HCT116 (cell line): ENCODE measurements at regions not wholly inside any gene's neighbourhood (a gene's known extent, or its start where the extent isn't known, plus 50 kb on each side); places are given as distances from the start of the nearest gene placed in this dataset.

Source experiments
- ATAC-seq: fragments of 200-7000 bp; cut with Tn5 transposase; 2 replicates; pipeline ENCODE4 v1.9.1; 2020; ENCODE audit warnings: mild to moderate bottlenecking, moderate library complexity
- BruUV-seq: library from RNA; stranded (reverse); fragments of 400-500 nt; replicated peaks from 2 replicates; lab custom pipeline; 2021; lab: Mats Ljungman, UMichigan
- CTCF ChIA-PET: fragments of 300-600 bp; sonication (Branson Sonifier 250); formaldehyde crosslinking; loops from one replicate; lab custom pipeline; 2021; ENCODE audit warnings: antibody characterized with exemption; lab: Charles Lee
- POLR2A ChIA-PET: fragments of 300-600, 350-600 bp; sonication (Branson Sonifier 250); formaldehyde crosslinking; loops from one replicate; lab custom pipeline; 2021; ENCODE audit warnings: antibody characterized with exemption; lab: Charles Lee
- RAD21 ChIA-PET, 2 experiments: fragments of 300-600 bp; sonication (Branson Sonifier 250); formaldehyde crosslinking; loops; one replicate each; lab custom pipeline; 2023; ENCODE audit warnings: low total read pairs in 2 of 2; ENCODE audit not compliant: uncharacterized antibody in 2 of 2, unreplicated experiment in 2 of 2, low non-redundant PET in 1 of 2; lab: Charles Lee
- DNase-seq: peaks from one replicate; pipeline ENCODE4 v3.0.0-alpha.2; 2010; ENCODE audit warnings: low read depth, low spot score
- H2AFZ ChIP-seq: fragments of 200-600 bp; shearing (Covaris generic), sonication (generic); 2 replicates; pipeline ENCODE4 v1.6.1; 2017; ENCODE audit warnings: low read depth, mixed run types, mixed read lengths, antibody characterized with exemption, low read length; ENCODE audit not compliant: poor library complexity, severe bottlenecking
- H3K27ac ChIP-seq: 2 replicates; pipeline ENCODE4 v1.5.1; 2012; ENCODE audit warnings: low read depth, low read length
- H3K27me3 ChIP-seq: fragments of 200-600 bp; sonication (generic); 2 replicates; pipeline ENCODE4 v1.6.1; 2016; ENCODE audit warnings: mixed run types, low read length, mixed read lengths; ENCODE audit not compliant: insufficient read depth
- H3K36me3 ChIP-seq, 2 experiments: fragments of 200-500 bp in 1 of 2; fragments of 200-600 bp in 1 of 2; sonication (Bioruptor generic) in 1 of 2; sonication (generic) in 1 of 2; 2 replicates each; pipeline versions ENCODE4 v1.5.1 to v1.6.1; 2014 to 2016; ENCODE audit warnings: low read length in 2 of 2, inconsistent platforms in 1 of 2, mixed read lengths in 1 of 2, mixed run types in 1 of 2; ENCODE audit not compliant: insufficient read depth in 2 of 2, control insufficient read depth in 1 of 2
- H3K4me1 ChIP-seq, 2 experiments: fragments of 200-600 bp in 1 of 2; sonication (generic) in 1 of 2; 2 replicates each; pipeline versions ENCODE4 v1.5.1 to v1.6.1; 2012 to 2017; ENCODE audit warnings: low read length in 2 of 2, inconsistent platforms in 1 of 2, mild to moderate bottlenecking in 1 of 2, mixed read lengths in 1 of 2, mixed run types in 1 of 2, moderate library complexity in 1 of 2; ENCODE audit not compliant: insufficient read depth in 2 of 2, control insufficient read depth in 1 of 2
- H3K4me2 ChIP-seq: fragments of 200-600 bp; sonication (generic); 2 replicates; pipeline ENCODE4 v1.6.1; 2017; ENCODE audit warnings: mixed run types, low read length, mixed read lengths
- H3K4me3 ChIP-seq, 2 experiments: fragments of 200-600 bp in 1 of 2; sonication (generic) in 1 of 2; replicated peaks in 1 of 2; 2 replicates each; pipeline ENCODE4 v1.5.1; 2011 to 2016; ENCODE audit warnings: low read length in 2 of 2, control low read depth in 1 of 2, low read depth in 1 of 2, mild to moderate bottlenecking in 1 of 2, mixed read lengths in 1 of 2, mixed run types in 1 of 2
- H3K79me2 ChIP-seq: fragments of 200-600 bp; sonication (generic); 2 replicates; pipeline ENCODE4 v1.6.1; 2017; ENCODE audit warnings: mild to moderate bottlenecking, mixed run types, low read length, moderate library complexity, mixed read lengths; ENCODE audit not compliant: insufficient read depth
- H3K9ac ChIP-seq: fragments of 200-600 bp; sonication (generic); 2 replicates; pipeline ENCODE4 v1.6.1; 2016; ENCODE audit warnings: low read length, mixed read lengths
- H3K9me2 ChIP-seq: fragments of 200-600 bp; sonication (generic), shearing (Covaris generic); 2 replicates; pipeline ENCODE4 v1.6.1; 2017; ENCODE audit warnings: mixed run types, mild to moderate bottlenecking, moderate library complexity; ENCODE audit not compliant: insufficient read depth
- H3K9me3 ChIP-seq, 2 experiments: fragments of 200-500 bp in 1 of 2; fragments of 200-600 bp in 1 of 2; sonication (Bioruptor generic) in 1 of 2; sonication (generic) in 1 of 2; 2 replicates each; pipeline ENCODE4 v1.6.1; 2014 to 2017; ENCODE audit warnings: low read length in 2 of 2, mixed read lengths in 2 of 2, inconsistent platforms in 1 of 2, low read depth in 1 of 2, mild to moderate bottlenecking in 1 of 2, mixed run types in 1 of 2, moderate library complexity in 1 of 2; ENCODE audit not compliant: control insufficient read depth in 1 of 2, insufficient read depth in 1 of 2
- H4K20me1 ChIP-seq: fragments of 200-600 bp; sonication (generic), shearing (Covaris generic); 2 replicates; pipeline ENCODE4 v1.6.1; 2017; ENCODE audit warnings: mixed run types, mild to moderate bottlenecking, moderate library complexity; ENCODE audit not compliant: insufficient read depth
- CBX3 ChIP-seq: IDR thresholded peaks from 2 replicates; pipeline ENCODE4 v1.6.1; 2012; ENCODE audit warnings: low read depth
- EZH2phosphoT487 ChIP-seq: fragments of 200-600 bp; IDR thresholded peaks from 2 replicates; pipeline ENCODE4 v1.6.1; 2018; ENCODE audit warnings: antibody characterized with exemption, borderline replicate concordance
- JUND ChIP-seq: IDR thresholded peaks from 2 replicates; pipeline ENCODE4 v1.6.1; 2012
- RAD21 ChIP-seq: IDR thresholded peaks from 2 replicates; pipeline ENCODE4 v1.6.1; 2012; ENCODE audit warnings: low read depth, mild to moderate bottlenecking
- SIN3A ChIP-seq: IDR thresholded peaks from 2 replicates; pipeline ENCODE4 v1.6.1; 2012; ENCODE audit warnings: low read depth
- TCF7L2 ChIP-seq: IDR thresholded peaks from 2 replicates; pipeline ENCODE4 v1.7.0; 2011; ENCODE audit warnings: borderline replicate concordance, inconsistent platforms; ENCODE audit not compliant: insufficient read depth, insufficient read length; ENCODE audit errors: extremely low read depth
- YY1 ChIP-seq: IDR thresholded peaks from 2 replicates; pipeline ENCODE4 v1.6.1; 2011; ENCODE audit warnings: low read length, low read depth, moderate library complexity, mild to moderate bottlenecking; ENCODE audit not compliant: insufficient replicate concordance; ENCODE audit errors: extremely low read depth
- intact Hi-C: fragments of 100-400 bp; cut with micrococcal nuclease; formaldehyde crosslinking; loops from 2 replicates; pipeline ENCODE4 v1.10.0; 2022
- TF ChIP-seq, protein P1 (sequence below): IDR thresholded peaks from 2 replicates; pipeline ENCODE4 v1.6.1; 2011; ENCODE audit warnings: mild to moderate bottlenecking, low read length, moderate library complexity; ENCODE audit not compliant: insufficient replicate concordance; ENCODE audit errors: extremely low read depth
- TF ChIP-seq, protein P2 (sequence below): IDR thresholded peaks from 2 replicates; pipeline ENCODE4 v1.6.1; 2012; ENCODE audit warnings: low read depth

DNA sequence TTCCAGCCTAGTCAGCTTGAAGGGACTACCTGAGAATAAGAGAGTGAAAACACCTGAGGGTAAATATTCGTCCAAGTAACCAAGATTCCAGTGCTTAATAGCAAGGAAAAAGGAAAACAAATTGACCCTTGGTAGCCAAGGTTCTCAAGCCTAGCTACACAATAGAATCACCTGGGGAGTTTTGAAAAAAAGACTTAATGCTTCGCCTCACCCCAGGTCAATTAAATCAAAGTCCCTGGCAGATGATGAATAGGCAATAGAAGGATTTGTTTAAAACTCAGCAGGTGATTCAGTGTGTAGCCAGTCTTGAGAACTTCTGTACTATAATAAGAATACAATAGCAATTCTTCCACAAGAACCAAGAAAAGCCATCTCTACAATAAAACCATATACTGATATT, 500.2 kb downstream of the XIRP2 start:
- no peaks in the 10 kb centered on the region for H3K9me3 ChIP-seq
- no peaks in the 10 kb centered on the region for H4K20me1 ChIP-seq
- no peak overlapping the region for H3K4me2 ChIP-seq
- RAD21 ChIA-PET = no interaction called here
- H3K9ac ChIP-seq = no peak overlapping the region
- TF ChIP-seq YY1 = no peak
- TF ChIP-seq SIN3A = no peak
- TF ChIP-seq, protein P1, sequence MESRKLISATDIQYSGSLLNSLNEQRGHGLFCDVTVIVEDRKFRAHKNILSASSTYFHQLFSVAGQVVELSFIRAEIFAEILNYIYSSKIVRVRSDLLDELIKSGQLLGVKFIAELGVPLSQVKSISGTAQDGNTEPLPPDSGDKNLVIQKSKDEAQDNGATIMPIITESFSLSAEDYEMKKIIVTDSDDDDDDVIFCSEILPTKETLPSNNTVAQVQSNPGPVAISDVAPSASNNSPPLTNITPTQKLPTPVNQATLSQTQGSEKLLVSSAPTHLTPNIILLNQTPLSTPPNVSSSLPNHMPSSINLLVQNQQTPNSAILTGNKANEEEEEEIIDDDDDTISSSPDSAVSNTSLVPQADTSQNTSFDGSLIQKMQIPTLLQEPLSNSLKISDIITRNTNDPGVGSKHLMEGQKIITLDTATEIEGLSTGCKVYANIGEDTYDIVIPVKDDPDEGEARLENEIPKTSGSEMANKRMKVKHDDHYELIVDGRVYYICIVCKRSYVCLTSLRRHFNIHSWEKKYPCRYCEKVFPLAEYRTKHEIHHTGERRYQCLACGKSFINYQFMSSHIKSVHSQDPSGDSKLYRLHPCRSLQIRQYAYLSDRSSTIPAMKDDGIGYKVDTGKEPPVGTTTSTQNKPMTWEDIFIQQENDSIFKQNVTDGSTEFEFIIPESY = no peak
- TF ChIP-seq TCF7L2 = no peak
- TF ChIP-seq RAD21 = no peak
- TF ChIP-seq, protein P2, sequence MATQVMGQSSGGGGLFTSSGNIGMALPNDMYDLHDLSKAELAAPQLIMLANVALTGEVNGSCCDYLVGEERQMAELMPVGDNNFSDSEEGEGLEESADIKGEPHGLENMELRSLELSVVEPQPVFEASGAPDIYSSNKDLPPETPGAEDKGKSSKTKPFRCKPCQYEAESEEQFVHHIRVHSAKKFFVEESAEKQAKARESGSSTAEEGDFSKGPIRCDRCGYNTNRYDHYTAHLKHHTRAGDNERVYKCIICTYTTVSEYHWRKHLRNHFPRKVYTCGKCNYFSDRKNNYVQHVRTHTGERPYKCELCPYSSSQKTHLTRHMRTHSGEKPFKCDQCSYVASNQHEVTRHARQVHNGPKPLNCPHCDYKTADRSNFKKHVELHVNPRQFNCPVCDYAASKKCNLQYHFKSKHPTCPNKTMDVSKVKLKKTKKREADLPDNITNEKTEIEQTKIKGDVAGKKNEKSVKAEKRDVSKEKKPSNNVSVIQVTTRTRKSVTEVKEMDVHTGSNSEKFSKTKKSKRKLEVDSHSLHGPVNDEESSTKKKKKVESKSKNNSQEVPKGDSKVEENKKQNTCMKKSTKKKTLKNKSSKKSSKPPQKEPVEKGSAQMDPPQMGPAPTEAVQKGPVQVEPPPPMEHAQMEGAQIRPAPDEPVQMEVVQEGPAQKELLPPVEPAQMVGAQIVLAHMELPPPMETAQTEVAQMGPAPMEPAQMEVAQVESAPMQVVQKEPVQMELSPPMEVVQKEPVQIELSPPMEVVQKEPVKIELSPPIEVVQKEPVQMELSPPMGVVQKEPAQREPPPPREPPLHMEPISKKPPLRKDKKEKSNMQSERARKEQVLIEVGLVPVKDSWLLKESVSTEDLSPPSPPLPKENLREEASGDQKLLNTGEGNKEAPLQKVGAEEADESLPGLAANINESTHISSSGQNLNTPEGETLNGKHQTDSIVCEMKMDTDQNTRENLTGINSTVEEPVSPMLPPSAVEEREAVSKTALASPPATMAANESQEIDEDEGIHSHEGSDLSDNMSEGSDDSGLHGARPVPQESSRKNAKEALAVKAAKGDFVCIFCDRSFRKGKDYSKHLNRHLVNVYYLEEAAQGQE = no peak
- TF ChIP-seq JUND = no peak
- TF ChIP-seq CBX3 = no peak
- no peak for TF ChIP-seq EZH2phosphoT487
- TF ChIP-seq, all 23 proteins: peak for 0
- no peak for ATAC-seq
- no peak for DNase-seq
- no peaks in the 10 kb centered on the region for H3K79me2 ChIP-seq
- intact Hi-C loops = no loop called here
- no peak overlapping the region for H2AFZ ChIP-seq
- BruUV-seq = no TSS peak
- no peak overlapping the region for H3K27ac ChIP-seq
- no peaks in the 10 kb centered on the region for H3K27me3 ChIP-seq
- no peaks in the 10 kb centered on the region for H3K9me2 ChIP-seq
- ChIA-PET CTCF (no interaction called here), POLR2A (no interaction called here)
- no peak overlapping the region for H3K4me3 ChIP-seq
- no peaks in the 10 kb centered on the region for H3K36me3 ChIP-seq
- no peaks in the 10 kb centered on the region for H3K4me1 ChIP-seq
